H9 (cell line): ENCODE measurements at regions not wholly inside any gene's neighbourhood (a gene's known extent, or its start where the extent isn't known, plus 50 kb on each side); places are given as distances from the start of the nearest gene placed in this dataset.

Experiments used
- DNase-seq: peaks from one replicate; pipeline ENCODE4 v3.0.0-alpha.2; 2017
- H2AFZ ChIP-seq: one replicate; pipeline ENCODE4 v1.6.1; 2013; ENCODE audit warnings: mild to moderate bottlenecking, low read length, control low read depth, moderate library complexity
- H2AK5ac ChIP-seq: 2 replicates; pipeline ENCODE4 v1.6.1; 2013; ENCODE audit warnings: low read length, control low read depth, mixed read lengths; ENCODE audit not compliant: insufficient read length
- H2BK120ac ChIP-seq: one replicate; pipeline ENCODE4 v1.6.1; 2013; ENCODE audit warnings: low read depth, mild to moderate bottlenecking, low read length, control low read depth, inconsistent platforms; ENCODE audit not compliant: poor library complexity, severe bottlenecking
- H2BK12ac ChIP-seq: 2 replicates; pipeline ENCODE4 v1.6.1; 2013; ENCODE audit warnings: low read length, control low read depth, mixed read lengths, low read depth; ENCODE audit not compliant: insufficient read length
- H2BK15ac ChIP-seq: 2 replicates; pipeline ENCODE4 v1.6.1; 2013; ENCODE audit warnings: low read depth, low read length, control low read depth
- H2BK20ac ChIP-seq: one replicate; pipeline ENCODE4 v1.6.1; 2013; ENCODE audit warnings: low read depth, mild to moderate bottlenecking, low read length, control low read depth, inconsistent platforms; ENCODE audit not compliant: poor library complexity, severe bottlenecking
- H2BK5ac ChIP-seq: 2 replicates; pipeline ENCODE4 v1.6.1; 2013; ENCODE audit warnings: low read length, control low read depth, mixed read lengths; ENCODE audit not compliant: insufficient read length
- H3K14ac ChIP-seq: 2 replicates; pipeline ENCODE4 v1.6.1; 2013; ENCODE audit warnings: low read length, control low read depth; ENCODE audit not compliant: insufficient read depth
- H3K18ac ChIP-seq: 2 replicates; pipeline ENCODE4 v1.6.1; 2013; ENCODE audit warnings: low read depth, mild to moderate bottlenecking, mixed read lengths, low read length, control low read depth; ENCODE audit not compliant: insufficient read length
- H3K23ac ChIP-seq: 2 replicates; pipeline ENCODE4 v1.6.1; 2013; ENCODE audit warnings: low read length, control low read depth, mixed read lengths, low read depth; ENCODE audit not compliant: insufficient read length
- H3K23me2 ChIP-seq: 2 replicates; pipeline ENCODE4 v1.6.1; 2013; ENCODE audit warnings: low read depth, mild to moderate bottlenecking, mixed read lengths, low read length, control low read depth; ENCODE audit not compliant: insufficient read length, poor library complexity, severe bottlenecking
- H3K27ac ChIP-seq: 2 replicates; pipeline ENCODE4 v1.5.1; 2013; ENCODE audit warnings: low read length, control low read depth, mixed read lengths, low read depth; ENCODE audit not compliant: insufficient read length
- H3K27me3 ChIP-seq: 2 replicates; pipeline ENCODE4 v1.6.1; 2013; ENCODE audit warnings: low read length, control low read depth, inconsistent platforms; ENCODE audit not compliant: insufficient read depth
- H3K4ac ChIP-seq: 2 replicates; pipeline ENCODE4 v1.6.1; 2013; ENCODE audit warnings: low read depth, mild to moderate bottlenecking, control low read depth, inconsistent platforms, low read length, moderate library complexity
- H3K4me1 ChIP-seq: 2 replicates; pipeline ENCODE4 v1.6.1; 2013; ENCODE audit warnings: low read length, control low read depth, inconsistent platforms; ENCODE audit not compliant: insufficient read depth
- H3K4me2 ChIP-seq: 2 replicates; pipeline ENCODE4 v1.6.1; 2013; ENCODE audit warnings: low read length, control low read depth, mixed read lengths; ENCODE audit not compliant: insufficient read length, insufficient read depth
- H3K56ac ChIP-seq: 2 replicates; pipeline ENCODE4 v1.6.1; 2013; ENCODE audit warnings: low read depth, mild to moderate bottlenecking, mixed read lengths, low read length, control low read depth; ENCODE audit not compliant: insufficient read length
- H3K79me1 ChIP-seq: 2 replicates; pipeline ENCODE4 v1.6.1; 2013; ENCODE audit warnings: low read depth, mild to moderate bottlenecking, moderate library complexity, low read length, control low read depth, inconsistent platforms; ENCODE audit not compliant: insufficient read depth, poor library complexity, severe bottlenecking
- H3K79me2 ChIP-seq: 2 replicates; pipeline ENCODE4 v1.6.1; 2013; ENCODE audit warnings: low read length, control low read depth, inconsistent platforms; ENCODE audit not compliant: insufficient read depth
- H3K9ac ChIP-seq: 2 replicates; pipeline ENCODE4 v1.6.1; 2013; ENCODE audit warnings: low read length, control low read depth, mixed read lengths; ENCODE audit not compliant: insufficient read length; ENCODE audit errors: extremely low read depth
- H3K9me3 ChIP-seq: one replicate; pipeline ENCODE4 v1.6.1; 2013; ENCODE audit warnings: low read depth, low read length, inconsistent platforms; ENCODE audit not compliant: control insufficient read depth
- H3T11ph ChIP-seq: one replicate; pipeline ENCODE4 v1.6.1; 2013; ENCODE audit warnings: mild to moderate bottlenecking, low read length, control low read depth, inconsistent platforms
- H4K20me1 ChIP-seq: one replicate; pipeline ENCODE4 v1.6.1; 2013; ENCODE audit not compliant: control insufficient read depth, insufficient read length, insufficient read depth
- H4K5ac ChIP-seq: 2 replicates; pipeline ENCODE4 v1.6.1; 2013; ENCODE audit warnings: low read depth, mild to moderate bottlenecking, mixed read lengths, low read length, control low read depth; ENCODE audit not compliant: insufficient read length
- H4K8ac ChIP-seq: replicated peaks from 2 replicates; pipeline ENCODE4 v1.6.1; 2013; ENCODE audit warnings: low read length, control low read depth, mixed read lengths, low read depth; ENCODE audit not compliant: insufficient read length
- H4K91ac ChIP-seq: 2 replicates; pipeline ENCODE4 v1.6.1; 2013; ENCODE audit warnings: low read depth, mild to moderate bottlenecking, moderate library complexity, mixed read lengths, low read length, control low read depth; ENCODE audit not compliant: insufficient read length
- H3K27ac Mint-ChIP-seq, 3 experiments: 2 replicates in 2 of 3; 3 replicates in 1 of 3; pipeline ENCODE4 v1.8.0; 2020 to 2021; ENCODE audit warnings: mixed read lengths in 3 of 3, mild to moderate bottlenecking in 1 of 3, moderate library complexity in 1 of 3
- H3K27me3 Mint-ChIP-seq: 2 replicates; pipeline ENCODE4 v1.8.0; 2021; ENCODE audit warnings: low read depth, mild to moderate bottlenecking, moderate library complexity, mixed read lengths
- H3K36me3 Mint-ChIP-seq, 3 experiments: 2 replicates in 2 of 3; 3 replicates in 1 of 3; pipeline ENCODE4 v1.8.0; 2020 to 2021; ENCODE audit warnings: low read depth in 3 of 3, mixed read lengths in 3 of 3; ENCODE audit not compliant: insufficient read depth in 1 of 3
- H3K4me1 Mint-ChIP-seq, 2 experiments: 2 replicates each; pipeline ENCODE4 v1.8.0; 2020; ENCODE audit warnings: mixed read lengths in 2 of 2
- H3K4me3 Mint-ChIP-seq, 2 experiments: 2 replicates in 1 of 2; 3 replicates in 1 of 2; pipeline ENCODE4 v1.8.0; 2020 to 2021; ENCODE audit warnings: mild to moderate bottlenecking in 2 of 2, mixed read lengths in 2 of 2, moderate library complexity in 1 of 2
- H3K9me3 Mint-ChIP-seq, 2 experiments: 2 replicates in 1 of 2; 3 replicates in 1 of 2; pipeline ENCODE4 v1.8.0; 2020; ENCODE audit warnings: mild to moderate bottlenecking in 2 of 2, mixed read lengths in 2 of 2, moderate library complexity in 1 of 2
- CTCF ChIP-seq: fragments of 200-600 bp; sonication (generic); conservative IDR thresholded peaks from 3 replicates; pipeline ENCODE4 v1.8.0; 2021; ENCODE audit warnings: antibody characterized with exemption, mild to moderate bottlenecking

GRCh38 chr4:30191902-30192301, 528.3 kb upstream of the PCDH7 start:
- no peaks in the 10 kb centered on the region for H3K36me3 Mint-ChIP-seq
- peaks cover 0 to 3% of the 10 kb centered on the region in 2 experiments; a peak in 2 of 4 replicates for H3K4me1 Mint-ChIP-seq
- DNase-seq, result no peak
- Histone ChIP-seq H3T11ph (no peak overlapping the region), H2BK12ac (no peak overlapping the region), H3K9ac (no peak overlapping the region), H3K23me2 (no peaks in the 10 kb centered on the region), H3K4me2 (no peak overlapping the region), H3K27ac (no peak overlapping the region), H3K14ac (no peak overlapping the region), H3K9me3 (no peaks in the 10 kb centered on the region), H3K4me1 (no peaks in the 10 kb centered on the region), H3K4ac (no peak overlapping the region), H2AFZ (no peak overlapping the region), H4K20me1 (no peaks in the 10 kb centered on the region), H3K23ac (no peak overlapping the region), H3K27me3 (no peaks in the 10 kb centered on the region), H2BK15ac (no peak overlapping the region), H3K79me1 (no peaks in the 10 kb centered on the region), H2BK20ac (no peak overlapping the region), H2AK5ac (no peak overlapping the region), H3K18ac (no peak overlapping the region), H4K91ac (no peak overlapping the region), H3K79me2 (no peaks in the 10 kb centered on the region), H3K56ac (no peak overlapping the region), H2BK5ac (no peak overlapping the region), H4K5ac (no peak overlapping the region), H4K8ac (no peak overlapping the region), H2BK120ac (no peak overlapping the region)
- H3K27ac Mint-ChIP-seq, result no peak overlapping the region
- no peaks in the 10 kb centered on the region for H3K9me3 Mint-ChIP-seq
- no peak overlapping the region for H3K4me3 Mint-ChIP-seq
- no peak for TF ChIP-seq CTCF
- no peaks in the 10 kb centered on the region for H3K27me3 Mint-ChIP-seq
